Keratinocyte (primary cell): ENCODE measurements at regions not wholly inside any gene's neighbourhood (a gene's known extent, or its start where the extent isn't known, plus 50 kb on each side); places are given as distances from the start of the nearest gene placed in this dataset.

Experiments
- DNase-seq: peaks from one replicate; pipeline ENCODE4 v3.0.0-alpha.2; 2011; ENCODE audit warnings: low read depth, missing footprints, low spot score
- FAIRE-seq: peaks from 2 replicates; lab custom pipeline; 2011; peaks lifted over from hg19 to GRCh38; lab: Jason Lieb, UNC
- H2AFZ ChIP-seq: 2 replicates; pipeline ENCODE4 v1.6.0; 2012; ENCODE audit warnings: low read length, control low read depth, inconsistent platforms; ENCODE audit not compliant: control insufficient read depth
- H3K27ac ChIP-seq: 2 replicates; pipeline ENCODE4 v1.5.1; 2011; ENCODE audit warnings: low read length; ENCODE audit not compliant: control insufficient read depth, insufficient read depth
- H3K27me3 ChIP-seq: 3 replicates; pipeline ENCODE4 v1.6.0; 2011; ENCODE audit warnings: low read length; ENCODE audit not compliant: control insufficient read depth, insufficient read depth; ENCODE audit errors: extremely low read depth
- H3K36me3 ChIP-seq, 2 experiments: 2 replicates in 1 of 2; 3 replicates in 1 of 2; pipeline ENCODE4 v1.5.1; 2011; ENCODE audit warnings: low read length in 2 of 2, mild to moderate bottlenecking in 1 of 2; ENCODE audit not compliant: control insufficient read depth in 2 of 2, insufficient read depth in 2 of 2; ENCODE audit errors: extremely low read depth in 1 of 2
- H3K4me1 ChIP-seq: 3 replicates; pipeline ENCODE4 v1.5.1; 2011; ENCODE audit warnings: low read length; ENCODE audit not compliant: control insufficient read depth, insufficient read depth; ENCODE audit errors: extremely low read depth
- H3K4me2 ChIP-seq: 3 replicates; pipeline ENCODE4 v1.6.0; 2011; ENCODE audit warnings: low read depth, low read length; ENCODE audit not compliant: control insufficient read depth, insufficient read depth; ENCODE audit errors: extremely low read depth
- H3K4me3 ChIP-seq, 3 experiments: fragments of 200-600 bp in 1 of 3; sonication (generic) in 1 of 3; 2 replicates in 2 of 3; 3 replicates in 1 of 3; pipeline ENCODE4 v1.5.1; 2011 to 2016; ENCODE audit warnings: low read length in 3 of 3, mild to moderate bottlenecking in 3 of 3, control low read depth in 2 of 3, inconsistent platforms in 1 of 3, low read depth in 1 of 3, mixed read lengths in 1 of 3, mixed run types in 1 of 3, moderate library complexity in 1 of 3; ENCODE audit not compliant: control insufficient read depth in 2 of 3, insufficient read depth in 2 of 3; ENCODE audit errors: extremely low read depth in 1 of 3
- H3K79me2 ChIP-seq: 2 replicates; pipeline ENCODE4 v1.6.0; 2012; ENCODE audit warnings: low read length; ENCODE audit not compliant: control insufficient read depth, insufficient read depth
- H3K9ac ChIP-seq: 3 replicates; pipeline ENCODE4 v1.6.0; 2011; ENCODE audit warnings: low read length; ENCODE audit not compliant: control insufficient read depth, insufficient read depth; ENCODE audit errors: extremely low read depth
- H3K9me1 ChIP-seq: 3 replicates; pipeline ENCODE4 v1.6.0; 2011; ENCODE audit warnings: low read length; ENCODE audit not compliant: control insufficient read depth, insufficient read depth; ENCODE audit errors: extremely low read depth
- H3K9me3 ChIP-seq: 2 replicates; pipeline ENCODE4 v1.5.1; 2012; ENCODE audit warnings: low read depth, low read length; ENCODE audit not compliant: control insufficient read depth
- H4K20me1 ChIP-seq: 3 replicates; pipeline ENCODE4 v1.6.0; 2011; ENCODE audit warnings: low read length; ENCODE audit not compliant: control insufficient read depth, insufficient read depth; ENCODE audit errors: extremely low read depth
- CTCF ChIP-seq, 3 experiments: IDR thresholded peaks in 1 of 3; conservative IDR thresholded peaks in 1 of 3; optimal IDR thresholded peaks in 1 of 3; 2 replicates in 2 of 3; 3 replicates in 1 of 3; pipeline versions ENCODE3 to v1.5.1; 2011; ENCODE audit warnings: low read length in 3 of 3, mild to moderate bottlenecking in 3 of 3, moderate library complexity in 2 of 3, control low read depth in 1 of 3, inconsistent platforms in 1 of 3; ENCODE audit not compliant: insufficient read depth in 2 of 3; ENCODE audit errors: extremely low read depth in 1 of 3
- EZH2 ChIP-seq: IDR thresholded peaks from one replicate; pipeline ENCODE4 v1.6.1; 2012; ENCODE audit warnings: inconsistent platforms, mild to moderate bottlenecking, low read length, moderate library complexity
- dilution Hi-C: fragments of 300-500 bp; cut with MboI; formaldehyde crosslinking; loops from one replicate; pipeline ENCODE4 v1.7.0; 2020; ENCODE audit warnings: low sequenced_read_pairs; ENCODE audit not compliant: extremely low pct_ligation_motif_present

GRCh38 chr9:38342532-38342931, 50.0 kb upstream of the ALDH1B1 start:
- Histone ChIP-seq H3K27ac (no peak overlapping the region), H4K20me1 (no peaks in the 10 kb centered on the region), H3K79me2 (no peaks in the 10 kb centered on the region), H3K36me3 (no peaks in the 10 kb centered on the region), H3K4me2 (no peak overlapping the region), H3K27me3 (peaks cover 28% of the 10 kb centered on the region), H3K9me1 (no peaks in the 10 kb centered on the region), H3K9me3 (no peaks in the 10 kb centered on the region), H3K4me1 (no peaks in the 10 kb centered on the region), H3K9ac (no peak overlapping the region), H2AFZ (no peak overlapping the region), H3K4me3 (no peak overlapping the region)
- TF ChIP-seq EZH2 = no peak
- no peak for TF ChIP-seq CTCF (optimal IDR thresholded peaks at IDR 0.05 in 1 of 3, IDR thresholded peaks at IDR 0.05 in 1 of 3, conservative IDR thresholded peaks at IDR 0.05 in 1 of 3; ENCODE audit: extremely low read depth in 1 of 3, insufficient read depth in 2 of 3, low read length in 3 of 3)
- no peak for DNase-seq
- FAIRE-seq = no peak
- dilution Hi-C loops = no loop called here

DNA sequence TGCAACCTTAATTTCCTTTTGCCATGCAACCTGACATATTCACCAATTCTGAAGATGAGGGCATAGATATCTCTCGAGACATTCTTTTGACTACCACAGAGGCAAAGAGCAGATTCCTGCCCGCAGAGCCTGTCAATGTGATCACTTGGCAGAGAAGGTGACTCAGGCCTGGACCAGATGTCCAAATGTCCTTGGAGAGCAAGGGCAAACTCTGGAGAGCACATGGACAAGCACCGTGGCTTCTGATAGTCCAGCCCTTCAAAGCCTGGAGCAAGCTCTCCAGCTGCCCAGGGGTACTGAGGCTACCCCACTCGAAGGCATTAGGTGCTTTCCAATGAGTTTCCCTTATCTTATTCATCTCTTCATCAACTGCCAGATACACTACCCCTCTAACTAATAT, 50.4 kb upstream of the ALDH1B1 start:
- no peaks in the 10 kb centered on the region for H3K9me1 ChIP-seq
- H3K36me3 ChIP-seq = no peaks in the 10 kb centered on the region
- TF ChIP-seq CTCF (optimal IDR thresholded peaks at IDR 0.05 in 1 of 3, IDR thresholded peaks at IDR 0.05 in 1 of 3, conservative IDR thresholded peaks at IDR 0.05 in 1 of 3; ENCODE audit: extremely low read depth in 1 of 3, insufficient read depth in 2 of 3, low read length in 3 of 3) = no peak
- no peak for TF ChIP-seq EZH2
- H3K79me2 ChIP-seq = no peaks in the 10 kb centered on the region
- DNase-seq (no peak), FAIRE-seq (no peak)
- H3K27me3 ChIP-seq = peaks cover 29% of the 10 kb centered on the region
- H3K4me1 ChIP-seq = no peaks in the 10 kb centered on the region
- no peaks in the 10 kb centered on the region for H3K9me3 ChIP-seq
- no peak overlapping the region for H3K4me3 ChIP-seq
- H3K27ac ChIP-seq = no peak overlapping the region
- dilution Hi-C loops = no loop called here
- H2AFZ ChIP-seq = no peak overlapping the region
- H3K9ac ChIP-seq = no peak overlapping the region
- no peak overlapping the region for H3K4me2 ChIP-seq
- no peaks in the 10 kb centered on the region for H4K20me1 ChIP-seq
